Inferior parietal cortex (tissue), 1 donor: ENCODE measurements at regions not wholly inside any gene's neighbourhood (a gene's known extent, or its start where the extent isn't known, plus 50 kb on each side); places are given as distances from the start of the nearest gene placed in this dataset.
A peak's percentile ranks its signal among the peaks of the same experiment; 100 is the strongest.
"Not testable (repeated sequence)": the region's sequence is repeated elsewhere in the genome, so short reads cannot be mapped to it uniquely, and the experiment has no call there.

Experiments used
- DNase-seq: peaks from one replicate; pipeline ENCODE4 v3.0.0-alpha.2; 2016; ENCODE audit errors: extremely low spot score

DNA sequence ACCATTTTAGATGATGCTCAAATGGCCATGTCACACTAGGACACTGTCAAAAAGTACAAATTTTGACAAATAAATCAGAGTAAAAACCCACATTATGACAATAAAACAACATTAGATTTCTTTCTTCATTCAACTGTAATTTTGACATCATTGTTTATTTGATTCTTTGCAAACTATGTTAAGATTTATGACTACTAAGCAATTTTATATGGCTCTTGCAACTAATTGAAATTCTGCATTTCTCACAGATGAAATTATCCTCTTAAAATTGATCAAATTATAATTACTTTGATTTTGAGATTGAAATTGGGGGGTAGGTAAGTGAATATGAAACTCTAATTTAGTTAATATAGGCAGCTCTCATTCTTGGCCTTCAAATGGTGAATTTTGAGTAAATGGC lies 59.8 kb downstream of the ATOH1 start:
- no peak for DNase-seq

DNA sequence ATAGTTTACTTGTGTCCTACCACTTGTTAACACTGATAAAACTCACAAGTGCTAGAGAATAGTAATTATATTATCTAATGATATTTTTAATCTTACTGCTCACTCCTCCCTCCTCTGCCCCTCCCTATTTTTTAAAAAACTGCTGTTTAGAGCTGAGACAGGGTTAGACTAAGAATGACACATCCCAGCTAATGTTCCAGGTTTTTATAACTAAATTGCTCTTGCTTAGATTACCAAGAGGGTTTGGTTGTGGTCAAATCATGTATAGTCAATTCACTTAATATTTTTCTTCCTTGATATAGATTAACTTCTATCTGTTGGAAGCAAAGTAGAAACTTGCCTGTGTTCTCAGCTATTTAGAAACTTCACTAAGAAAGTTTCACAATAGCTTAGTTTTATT lies 60.2 kb downstream of the ATOH1 start:
- DNase-seq = no peak

DNA sequence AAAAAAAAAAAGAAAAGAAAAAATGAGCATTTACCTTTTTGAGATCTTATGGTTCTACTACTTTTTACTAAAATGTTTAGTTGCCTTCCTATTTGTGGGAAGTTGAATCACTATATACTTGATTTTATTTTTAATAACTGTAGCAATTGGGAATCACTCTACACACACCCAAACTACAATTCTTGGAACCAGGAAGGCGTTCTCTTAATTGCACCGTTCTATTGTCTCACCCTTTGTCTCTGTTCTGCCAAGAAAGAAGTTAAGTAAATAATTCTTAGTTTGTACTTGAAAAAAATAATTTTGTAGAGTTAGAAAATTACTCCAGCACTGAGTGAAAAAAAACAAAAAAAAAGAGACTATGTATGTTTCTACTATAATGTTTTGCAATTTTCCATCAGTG lies 62.7 kb downstream of the ATOH1 start:
- DNase-seq = no peak

DNA sequence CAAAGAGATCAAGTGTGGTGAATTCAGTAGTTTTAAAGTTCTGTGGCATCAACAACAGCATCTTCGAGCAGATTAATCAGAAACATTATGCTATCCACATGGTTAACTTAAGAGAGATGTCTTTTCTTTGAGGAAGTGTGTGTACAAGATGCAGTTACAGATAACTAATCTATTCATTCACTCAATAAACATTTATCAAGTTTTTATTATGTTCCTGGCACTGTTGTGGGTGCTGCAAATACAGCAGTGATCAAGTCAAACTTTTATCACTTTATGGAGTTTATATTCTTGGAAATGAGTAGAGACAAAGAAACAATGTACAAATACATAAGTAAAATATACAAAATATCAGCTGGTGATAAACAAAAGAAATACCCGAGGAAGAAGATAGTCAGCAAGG lies 66.4 kb downstream of the ATOH1 start:
- no peak for DNase-seq

DNA sequence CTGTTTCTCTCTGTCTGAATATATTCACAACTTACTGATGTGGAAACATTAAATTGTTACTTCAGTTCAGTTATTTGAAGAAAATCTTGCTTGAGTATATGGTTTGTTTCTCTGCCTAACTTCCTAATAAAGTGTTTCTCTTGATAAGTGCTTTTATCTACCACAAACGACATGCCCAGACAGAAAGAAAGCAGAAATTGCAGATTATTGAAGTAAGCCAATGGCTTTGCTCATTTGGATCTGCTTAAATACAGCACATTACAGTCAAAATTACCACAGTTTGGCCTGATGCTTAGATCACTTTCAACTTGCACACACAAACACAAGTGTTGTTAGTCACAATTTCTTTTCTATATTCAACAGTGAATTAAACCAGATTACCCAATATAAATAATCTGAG lies 68.0 kb downstream of the ATOH1 start:
- DNase-seq = no peak

DNA sequence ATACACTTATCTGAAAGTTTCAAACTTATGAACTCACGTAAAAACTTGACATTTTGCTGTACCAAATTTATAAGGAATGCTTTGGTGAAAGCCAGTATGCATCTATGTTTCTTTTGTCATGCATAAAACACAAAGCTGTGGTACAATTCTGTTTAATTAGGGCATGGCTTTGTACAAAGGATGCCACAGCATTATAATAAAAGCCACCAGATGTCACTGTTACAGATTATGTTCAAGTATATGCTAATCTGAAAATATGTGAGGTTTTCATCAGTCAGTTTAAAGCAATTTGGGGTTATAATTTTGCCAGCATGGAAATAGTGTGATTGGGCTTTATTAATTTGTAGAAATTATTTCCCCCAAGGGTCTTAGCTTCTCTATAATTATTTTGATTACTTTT lies 69.0 kb downstream of the ATOH1 start:
- DNase-seq = peak; percentile 20

DNA sequence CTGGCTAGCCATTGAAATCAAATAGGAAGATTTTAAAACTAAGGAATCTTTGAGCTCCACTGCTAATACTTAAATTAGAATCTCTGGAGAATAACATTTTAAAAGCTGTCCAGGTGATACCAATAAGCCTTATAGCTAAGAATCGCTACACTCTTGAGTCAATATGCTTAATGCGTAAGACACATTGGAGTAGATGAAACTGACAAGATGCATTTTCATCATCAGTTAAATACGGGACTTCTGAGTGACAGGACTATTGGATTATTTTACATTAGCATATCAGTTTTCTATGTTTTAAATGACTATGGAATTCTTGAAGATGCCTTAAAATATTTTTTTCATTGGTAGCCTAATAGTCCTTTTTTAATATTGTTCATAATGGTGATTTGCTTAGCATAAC lies 80.2 kb downstream of the ATOH1 start:
- no peak for DNase-seq

DNA sequence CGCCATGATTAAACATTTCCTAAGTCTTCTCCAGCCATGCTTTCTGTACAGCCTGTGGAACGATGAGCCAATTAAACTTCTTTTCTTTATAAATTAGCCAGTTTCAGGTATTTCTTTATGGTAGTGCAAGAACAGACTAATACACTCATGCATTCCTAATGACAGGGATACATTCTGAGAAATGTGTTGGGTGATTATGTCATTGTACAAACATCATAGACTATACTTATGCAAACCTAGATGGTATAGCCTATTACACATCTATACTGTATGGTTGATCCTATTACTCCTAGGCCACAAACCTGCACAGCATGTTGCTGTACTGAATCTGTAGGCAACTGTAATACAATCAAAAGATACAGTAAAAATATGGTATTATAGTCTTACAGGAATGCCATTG lies 83.1 kb downstream of the ATOH1 start:
- no peak for DNase-seq

DNA sequence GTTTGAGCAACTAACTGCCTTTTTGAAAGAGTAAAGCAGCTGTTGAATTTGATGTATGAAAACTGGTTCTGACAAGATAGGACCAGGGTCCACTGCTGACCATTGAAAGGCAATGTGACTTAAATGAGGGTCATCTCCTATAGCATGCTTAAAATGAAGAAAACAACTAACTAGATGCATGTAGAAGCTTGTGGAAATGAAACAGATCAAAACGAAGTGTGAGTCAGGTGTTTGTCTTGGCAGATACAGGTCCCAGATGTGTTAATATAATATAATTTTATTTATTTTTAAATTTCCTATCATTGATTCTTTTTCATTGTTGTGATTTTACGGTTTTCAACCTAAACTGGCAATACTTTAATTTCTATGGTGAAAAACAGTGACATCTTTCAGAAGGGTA lies 83.6 kb downstream of the ATOH1 start:
- DNase-seq = no peak

DNA sequence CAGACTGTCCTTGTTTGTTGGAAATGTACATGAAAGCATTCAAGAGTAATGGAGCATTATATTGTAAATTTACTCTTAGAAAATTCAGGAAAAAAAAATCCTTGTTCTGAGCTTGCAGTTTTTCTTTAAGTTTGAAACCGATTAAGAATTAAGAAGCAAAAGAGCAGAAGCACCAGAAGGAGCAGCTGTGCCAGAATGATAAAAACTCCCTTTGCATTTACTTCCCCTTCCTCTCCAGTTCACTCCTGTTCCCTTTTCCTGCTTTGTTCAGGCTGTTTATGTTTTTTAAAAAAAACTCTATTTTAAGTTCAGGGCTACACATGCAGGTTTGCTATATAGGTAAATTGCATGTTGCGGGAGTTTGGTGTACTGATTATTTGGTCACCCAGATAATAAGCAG lies 90.3 kb downstream of the ATOH1 start:
- DNase-seq = no peak

DNA sequence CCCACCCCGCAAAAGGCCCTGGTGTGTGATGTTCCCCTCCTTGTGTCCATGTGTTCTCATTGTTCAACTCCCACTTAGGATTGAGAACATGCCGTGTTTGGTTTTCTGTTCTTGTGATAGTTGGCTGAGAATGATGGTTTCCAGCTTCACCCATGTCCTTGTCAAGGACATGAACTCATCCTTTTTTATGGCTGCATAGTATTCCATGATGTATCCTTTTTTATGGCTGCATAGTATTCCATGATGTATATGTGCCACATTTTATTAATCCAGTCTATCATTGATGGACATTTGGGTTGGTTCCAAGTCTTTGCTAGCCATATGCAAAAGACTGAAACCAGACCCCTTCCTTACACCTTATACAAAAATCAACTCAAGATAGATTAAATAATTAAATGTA lies 95.0 kb downstream of the ATOH1 start:
- not testable (repeated sequence) for DNase-seq

DNA sequence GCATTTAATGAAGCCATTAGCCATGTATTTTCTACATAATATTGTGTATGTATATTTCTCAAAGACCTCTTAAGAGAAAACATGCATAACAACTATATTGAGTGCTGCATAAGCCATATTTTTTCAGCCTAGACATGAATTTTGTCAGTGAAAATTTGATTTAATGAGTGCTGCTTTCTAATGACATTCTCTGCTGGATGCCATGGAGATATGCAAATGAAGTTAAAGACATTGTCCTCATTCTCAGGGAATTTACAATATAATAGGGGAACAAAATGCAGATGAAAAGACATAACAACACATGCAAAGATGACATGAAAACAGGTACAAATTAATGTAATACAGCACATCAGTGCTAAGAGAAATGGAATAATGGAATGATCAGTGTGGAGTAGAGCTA lies 118.7 kb downstream of the ATOH1 start:
- no peak for DNase-seq

DNA sequence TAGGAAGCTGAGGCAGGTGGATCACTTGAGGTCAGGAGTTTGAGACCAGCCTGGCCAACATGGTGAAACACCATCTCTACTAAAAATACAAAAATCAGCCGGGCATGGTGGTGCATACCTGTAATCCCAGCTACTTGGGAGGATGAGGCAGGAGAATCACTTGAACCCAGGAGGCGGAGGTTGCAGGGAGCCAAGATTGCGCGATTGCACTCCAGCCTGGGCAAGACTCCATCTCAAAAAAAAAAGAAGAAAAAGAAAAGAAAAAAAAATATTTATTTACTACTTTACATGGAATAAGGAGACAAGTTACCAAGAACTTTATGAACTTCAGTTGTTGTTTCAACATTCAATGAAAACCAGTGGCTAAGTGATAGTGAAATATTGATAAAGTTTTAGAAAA lies 121.7 kb downstream of the ATOH1 start:
- not testable (repeated sequence) for DNase-seq

DNA sequence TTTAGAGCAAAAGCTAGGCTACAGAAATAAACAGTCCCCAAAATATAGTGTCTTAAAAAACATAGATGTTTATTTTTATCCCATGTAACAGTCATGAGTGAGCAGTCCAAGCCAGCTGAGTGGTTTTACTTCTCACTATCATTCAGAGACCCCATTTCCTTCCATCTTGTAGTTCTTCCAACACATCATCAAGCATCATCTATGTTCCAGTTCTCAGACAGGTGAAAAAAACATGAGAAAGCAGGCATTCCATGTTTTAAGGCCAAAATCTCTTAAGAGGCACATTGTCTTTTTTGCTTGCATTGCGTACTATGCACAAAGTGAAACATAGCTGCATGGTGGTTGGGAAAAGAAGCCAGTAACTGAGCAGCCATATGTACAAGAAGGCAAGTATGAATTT lies 128.6 kb downstream of the ATOH1 start:
- no peak for DNase-seq

DNA sequence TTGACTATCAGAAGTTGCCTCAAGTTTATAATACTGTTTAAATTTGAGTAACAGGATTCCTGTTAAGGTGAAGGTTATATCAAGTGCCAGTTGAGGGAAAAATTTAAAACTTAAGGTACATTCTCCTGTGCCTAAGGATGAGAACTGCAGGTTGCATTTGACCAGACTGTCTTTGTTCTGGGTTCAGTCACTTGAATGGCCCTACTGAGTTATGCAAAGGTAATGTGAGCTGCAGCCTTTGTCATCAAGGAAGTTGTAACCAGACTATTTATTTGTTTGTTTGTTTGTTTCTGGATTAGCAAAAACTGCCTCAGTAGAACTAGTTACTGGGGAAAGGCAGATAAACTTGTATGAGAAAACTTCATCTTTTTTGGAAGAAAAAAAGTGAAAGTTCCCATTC lies 131.9 kb downstream of the ATOH1 start:
- DNase-seq = no peak

DNA sequence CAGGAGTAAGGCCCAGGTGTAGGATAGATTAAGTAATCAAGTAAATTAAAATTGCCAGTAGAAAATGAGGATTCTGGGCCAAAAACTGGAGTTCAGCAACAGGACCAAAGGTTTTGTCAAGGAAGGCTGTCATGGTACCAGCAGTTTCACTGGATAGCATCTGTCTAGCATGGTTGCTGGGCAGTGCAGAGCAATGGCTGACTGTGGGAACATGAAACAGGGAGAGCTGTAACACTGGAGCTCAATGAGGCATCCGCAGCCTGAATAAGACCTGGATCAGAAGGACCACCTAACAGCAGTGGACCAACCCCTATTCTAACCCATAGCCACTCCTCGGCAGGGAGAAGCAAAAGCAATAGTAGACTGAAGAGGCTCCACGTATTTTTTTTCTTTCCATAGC lies 132.4 kb downstream of the ATOH1 start:
- DNase-seq = no peak

DNA sequence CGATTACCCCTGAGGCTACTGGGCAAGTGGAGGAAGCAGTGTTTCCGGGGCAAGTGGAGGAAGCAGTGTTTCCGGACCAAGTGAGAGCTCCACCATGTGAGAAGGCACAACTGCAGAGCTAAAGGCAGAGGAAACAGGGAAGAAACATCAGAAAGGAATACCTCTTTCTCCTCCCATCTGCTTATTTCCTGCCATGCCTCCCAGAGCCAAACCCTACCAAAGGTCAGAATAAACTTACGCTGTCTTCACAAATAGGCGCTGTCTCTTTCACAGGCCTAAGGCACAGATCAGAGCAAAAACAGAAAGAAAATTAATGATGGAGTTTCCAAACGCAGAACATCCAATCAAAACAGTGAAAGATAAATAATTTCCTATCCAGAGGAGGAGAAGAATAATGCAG lies 153.0 kb downstream of the ATOH1 start:
- no peak for DNase-seq

DNA sequence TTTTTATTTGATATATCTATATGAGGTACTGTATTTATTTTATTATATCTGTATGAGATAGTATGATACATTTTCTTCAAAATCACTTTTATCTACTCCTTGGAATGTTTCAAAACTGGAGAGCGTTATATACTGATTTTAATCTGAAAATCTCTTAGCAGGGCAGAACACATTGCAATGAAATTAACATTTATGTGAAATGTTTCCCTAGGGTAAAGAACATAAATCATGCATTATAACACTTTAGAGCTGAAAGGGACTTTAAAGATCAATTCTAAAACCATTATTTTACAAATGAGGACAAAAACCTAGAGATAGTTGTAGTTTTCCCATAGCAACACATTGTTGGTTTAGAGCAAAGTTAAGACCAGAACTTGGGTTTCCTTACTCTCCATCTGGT lies 153.7 kb downstream of the ATOH1 start:
- DNase-seq = no peak

DNA sequence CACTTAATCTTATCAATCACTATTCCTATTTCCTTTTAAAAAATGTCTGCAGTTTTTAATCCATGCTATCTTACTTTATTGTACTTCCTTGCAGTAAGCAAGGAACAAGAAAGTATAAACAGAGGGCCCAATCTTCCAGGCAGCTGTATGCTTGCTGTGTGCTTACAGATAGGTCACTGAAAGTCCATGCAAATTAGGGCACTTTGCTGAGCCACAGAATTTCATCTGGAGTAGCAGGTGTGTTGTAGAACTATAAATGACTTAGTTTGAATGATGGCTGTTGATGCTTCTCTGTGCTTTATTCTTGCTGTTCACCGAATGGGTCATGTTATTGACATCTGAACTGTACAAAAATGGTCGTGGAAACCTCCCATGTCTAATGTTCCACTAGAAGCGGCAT lies 154.6 kb downstream of the ATOH1 start:
- DNase-seq = no peak

DNA sequence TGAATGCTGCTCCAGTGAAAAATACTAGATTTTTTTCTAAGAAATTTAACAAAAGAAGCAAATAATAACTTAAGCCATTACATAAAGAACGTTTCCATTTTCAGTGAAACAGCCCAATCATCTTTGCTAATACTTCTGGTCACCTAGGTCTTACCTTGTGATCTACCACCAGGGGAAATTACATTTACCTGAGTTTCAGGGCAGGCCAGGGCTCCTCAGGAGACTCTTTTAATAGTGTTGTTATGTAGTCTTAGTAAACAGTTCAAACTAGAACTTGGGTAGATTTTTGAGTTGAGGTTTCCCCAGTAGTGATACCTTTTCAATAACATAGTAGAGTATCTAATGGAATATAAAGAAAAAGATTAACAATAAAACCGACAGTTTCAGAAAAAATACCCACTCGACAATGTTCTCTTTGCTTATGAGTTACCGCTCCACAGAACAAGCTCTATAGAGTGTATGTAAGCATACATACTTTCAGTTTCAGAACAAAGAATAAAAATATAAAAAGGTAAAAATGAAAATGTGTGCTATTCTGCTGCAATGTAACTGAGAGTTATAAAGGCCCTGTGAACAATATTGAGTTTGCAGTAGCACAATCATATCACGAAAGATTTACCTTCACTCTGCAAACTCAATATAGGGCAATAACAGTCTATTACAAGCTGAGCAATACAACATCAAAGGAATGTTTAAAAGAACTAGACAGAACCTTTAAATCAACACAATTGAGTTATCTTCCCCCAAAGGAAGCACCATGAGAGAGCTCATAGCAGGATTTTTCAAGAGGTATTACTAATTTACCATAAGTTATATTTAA lies 165.8 kb downstream of the ATOH1 start:
- no peak for DNase-seq

DNA sequence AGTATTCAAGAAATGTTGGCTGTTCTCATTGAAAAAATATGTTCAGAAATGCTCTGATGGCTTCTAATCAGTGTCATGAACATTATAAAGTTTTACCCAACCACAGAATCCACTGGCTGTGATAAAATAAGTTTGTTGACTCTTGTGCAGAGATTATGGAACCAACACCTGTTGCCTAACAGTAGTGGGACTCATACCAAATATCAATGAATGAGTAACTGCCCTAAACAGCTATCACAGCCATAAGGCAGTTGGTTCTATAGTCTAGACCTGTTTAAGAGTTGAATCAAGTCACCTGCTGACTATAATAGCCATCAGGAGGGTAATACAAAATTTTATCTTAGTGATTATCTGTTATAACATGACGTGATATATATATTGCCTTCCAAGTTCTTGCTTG lies 168.3 kb downstream of the ATOH1 start:
- DNase-seq = no peak

DNA sequence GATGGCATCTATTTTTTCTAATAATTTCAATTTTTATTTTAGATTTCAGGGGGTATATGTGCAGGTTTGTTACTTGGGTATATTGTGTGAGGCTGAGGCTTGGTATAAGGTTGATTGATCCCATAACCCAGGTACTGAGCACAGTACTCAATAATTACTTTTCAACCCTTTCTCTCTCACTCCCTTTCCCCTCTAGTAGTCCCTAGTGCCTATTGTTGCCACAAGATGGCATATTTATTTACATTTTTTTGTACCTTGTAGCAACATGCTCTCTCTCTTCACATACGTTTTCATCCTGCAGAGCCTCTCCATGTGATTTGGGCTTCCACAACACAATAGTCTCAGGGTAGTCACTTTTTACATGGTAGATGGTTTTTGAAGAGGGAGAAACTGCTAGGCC lies 172.0 kb downstream of the ATOH1 start:
- no peak for DNase-seq

DNA sequence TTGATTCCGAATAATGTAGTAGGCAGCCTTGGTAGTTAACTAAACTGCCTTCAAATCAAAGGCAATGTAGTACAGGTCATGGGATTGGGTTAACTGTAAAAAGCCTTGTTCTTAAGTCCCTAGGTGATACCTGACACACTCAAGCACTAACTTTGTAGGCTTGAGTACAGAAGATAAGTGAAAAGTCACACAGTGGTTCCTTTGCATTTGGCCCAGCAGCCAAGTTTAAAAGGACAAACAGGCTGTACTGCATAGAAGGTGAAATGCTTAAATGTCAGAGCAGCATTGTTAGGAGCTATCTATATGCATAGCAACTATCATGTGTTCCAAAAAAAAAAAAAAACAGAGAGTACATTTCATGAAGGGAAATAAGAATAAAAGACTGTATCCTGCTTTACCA lies 178.4 kb downstream of the ATOH1 start:
- DNase-seq = no peak

DNA sequence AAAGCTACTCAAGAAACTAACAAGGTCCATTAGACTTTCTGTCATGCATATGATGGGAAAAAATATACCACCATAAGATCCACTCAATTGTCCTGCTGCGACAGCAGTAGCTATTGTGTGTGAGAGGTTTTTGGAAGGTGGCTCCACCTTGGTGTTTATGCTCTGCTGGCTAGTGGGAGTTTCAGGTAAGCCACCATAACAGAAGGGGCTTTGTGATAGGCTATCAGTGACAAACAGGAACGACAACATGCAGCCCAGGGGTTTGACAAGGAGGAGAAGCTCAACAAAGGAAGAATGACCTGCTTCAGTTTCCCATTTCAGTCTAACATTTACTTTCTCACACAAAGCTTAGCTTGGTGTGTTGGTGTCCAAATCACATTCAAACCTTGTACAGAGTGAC lies 182.6 kb downstream of the ATOH1 start:
- DNase-seq = no peak
